ENCODE measurements at regions not wholly inside any gene's neighbourhood (a gene's known extent, or its start where the extent isn't known, plus 50 kb on each side); places are given as distances from the start of the nearest gene placed in this dataset.

GRCh38 chr9:99601571-99602111 lies 220.0 kb upstream of the NR4A3 start:
- Histone ChIP-seq H3K27me3 (ENCODE audit: insufficient read depth, poor library complexity, severe bottlenecking) (no peaks in the 10 kb centered on the region), H3K4me3 (replicated peaks; ENCODE audit: insufficient read depth, low read length) (no peak overlapping the region), H3K27ac (replicated peaks) (no peak overlapping the region)
- TF ChIP-seq GABPA (IDR thresholded peaks at IDR 0.05; ENCODE audit: low read depth) (no peak), REST (IDR thresholded peaks at IDR 0.05; ENCODE audit: insufficient replicate concordance, low read depth) (no peak), POLR2AphosphoS5 (IDR thresholded peaks at IDR 0.05; ENCODE audit: low read depth) (no peak), CTCF (IDR thresholded peaks at IDR 0.05; ENCODE audit: insufficient read depth, low read length) (no peak), SPI1 (IDR thresholded peaks at IDR 0.05; ENCODE audit: borderline replicate concordance, low read depth) (no peak)
- no peak for DNase-seq (ENCODE audit: low read depth in 1 of 2, low spot score in 1 of 2)

- Histone ChIP-seq H3K27ac (replicated peaks) (no peak overlapping the region), H3K4me3 (replicated peaks; ENCODE audit: insufficient read depth, low read length) (no peak overlapping the region), H3K27me3 (ENCODE audit: insufficient read depth, poor library complexity, severe bottlenecking) (no peaks in the 10 kb centered on the region)
- TF ChIP-seq GABPA (IDR thresholded peaks at IDR 0.05; ENCODE audit: low read depth) (no peak), REST (IDR thresholded peaks at IDR 0.05; ENCODE audit: insufficient replicate concordance, low read depth) (no peak), SPI1 (IDR thresholded peaks at IDR 0.05; ENCODE audit: borderline replicate concordance, low read depth) (no peak), POLR2AphosphoS5 (IDR thresholded peaks at IDR 0.05; ENCODE audit: low read depth) (no peak), CTCF (IDR thresholded peaks at IDR 0.05; ENCODE audit: insufficient read depth, low read length) (no peak)
- DNase-seq (ENCODE audit: low read depth in 1 of 2, low spot score in 1 of 2): no peak
These were observed 218.8 kb upstream of the NR4A3 start for GRCh38 chr9:99602854-99603253.

DNA sequence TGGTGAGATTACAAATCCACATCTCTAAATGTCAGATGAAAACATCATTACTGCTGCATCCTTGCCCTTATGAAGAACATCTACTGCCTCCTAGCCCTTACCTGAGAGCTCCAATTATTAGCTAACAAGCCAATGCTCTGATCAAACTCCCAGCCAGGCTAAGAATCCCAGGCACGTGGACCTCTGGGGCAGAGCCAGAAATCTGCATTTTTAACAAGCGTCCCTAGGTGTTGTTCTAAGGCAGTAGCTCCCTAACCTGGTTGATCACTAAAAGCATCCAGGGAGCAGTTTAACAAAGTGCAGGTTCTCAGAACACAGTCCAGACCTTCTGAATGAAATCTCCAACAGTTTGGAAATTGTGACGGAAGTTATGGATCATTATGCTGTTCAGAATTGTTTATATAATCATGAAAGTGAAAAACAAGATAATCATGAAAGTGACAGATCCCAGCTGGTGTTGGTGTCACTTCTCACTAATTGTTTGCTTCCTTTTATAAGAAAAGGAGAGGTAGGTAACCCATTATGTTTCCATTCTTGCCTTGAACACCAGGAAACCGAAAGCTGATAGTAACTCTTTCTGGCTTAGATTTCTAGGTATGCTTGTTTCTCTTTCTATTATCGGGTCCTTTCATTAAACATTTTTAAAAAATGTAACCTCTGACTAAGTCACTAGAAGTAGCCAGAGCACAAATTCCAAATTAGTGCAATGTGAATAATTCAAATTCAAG lies 216.5 kb upstream of the NR4A3 start:
- H3K27ac ChIP-seq (replicated peaks): no peak overlapping the region
- H3K27me3 ChIP-seq (ENCODE audit: insufficient read depth, poor library complexity, severe bottlenecking): no peaks in the 10 kb centered on the region
- TF ChIP-seq POLR2AphosphoS5 (IDR thresholded peaks at IDR 0.05; ENCODE audit: low read depth): no peak
- TF ChIP-seq GABPA (IDR thresholded peaks at IDR 0.05; ENCODE audit: low read depth): no peak
- TF ChIP-seq SPI1 (IDR thresholded peaks at IDR 0.05; ENCODE audit: borderline replicate concordance, low read depth): no peak
- no peak for TF ChIP-seq REST (IDR thresholded peaks at IDR 0.05; ENCODE audit: insufficient replicate concordance, low read depth)
- TF ChIP-seq CTCF (IDR thresholded peaks at IDR 0.05; ENCODE audit: insufficient read depth, low read length): no peak
- no peak for DNase-seq (ENCODE audit: low read depth in 1 of 2, low spot score in 1 of 2)
- H3K4me3 ChIP-seq (replicated peaks; ENCODE audit: insufficient read depth, low read length): no peak overlapping the region

All from HL-60 (cell line).